Left ventricle myocardium inferior (tissue), 1 donor: ENCODE measurements at regions not wholly inside any gene's neighbourhood (a gene's known extent, or its start where the extent isn't known, plus 50 kb on each side); places are given as distances from the start of the nearest gene placed in this dataset.

Experiments used
- DNase-seq: peaks from one replicate; pipeline ENCODE4 v3.0.0-alpha.2; 2020
- H3K27ac ChIP-seq: fragments of 200-600 bp; replicated peaks from 2 replicates; pipeline ENCODE4 v1.8.0; 2021
- H3K27me3 ChIP-seq: fragments of 200-600 bp; 2 replicates; pipeline ENCODE4 v1.8.0; 2021; ENCODE audit warnings: low read depth
- H3K36me3 ChIP-seq: fragments of 200-600 bp; 2 replicates; pipeline ENCODE4 v1.8.0; 2021
- H3K4me1 ChIP-seq: fragments of 200-600 bp; 2 replicates; pipeline ENCODE4 v1.8.0; 2021
- H3K4me3 ChIP-seq: fragments of 200-600 bp; 2 replicates; pipeline ENCODE4 v1.8.0; 2021; ENCODE audit warnings: mild to moderate bottlenecking, moderate library complexity
- H3K9me3 ChIP-seq: fragments of 200-600 bp; replicated peaks from 2 replicates; pipeline ENCODE4 v1.8.0; 2021
- intact Hi-C: fragments of 100-400 bp; cut with micrococcal nuclease; formaldehyde crosslinking; loops from one replicate; pipeline ENCODE4 v1.11.0; 2022
- TF ChIP-seq, protein P1 (sequence below): fragments of 200-600 bp; IDR thresholded peaks from 2 replicates; pipeline ENCODE4 v1.8.0; 2021; ENCODE audit warnings: antibody characterized with exemption, mild to moderate bottlenecking, borderline replicate concordance
- donor health status: DM: no; HTN: yes; CAD: no; lungs with severe emphysema.

DNA sequence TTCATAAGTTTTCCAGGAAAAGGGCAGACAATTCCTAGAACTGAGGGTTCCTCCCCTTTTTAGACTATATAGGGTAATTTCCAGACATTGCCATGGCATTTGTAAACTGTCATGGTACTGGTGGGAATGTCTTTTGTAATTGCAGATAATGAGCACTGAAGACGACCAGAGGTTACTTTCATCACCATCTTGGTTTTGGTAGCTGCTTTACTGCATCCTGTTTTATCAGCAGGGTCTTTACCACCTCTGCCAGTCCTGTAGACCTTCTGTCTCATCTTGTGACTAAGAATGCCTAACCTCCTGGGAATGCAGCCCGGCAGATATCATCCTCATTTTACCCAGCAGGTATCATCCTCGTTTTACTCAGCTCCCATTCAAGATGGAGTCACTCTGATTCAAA lies 583.9 kb upstream of the KLHL29 start:
- Histone ChIP-seq H3K27ac (no peak overlapping the region), H3K9me3 (peaks cover 20% of the 10 kb centered on the region), H3K27me3 (peaks cover 13% of the 10 kb centered on the region), H3K4me1 (no peaks in the 10 kb centered on the region), H3K36me3 (no peaks in the 10 kb centered on the region), H3K4me3 (no peak overlapping the region)
- no peak for DNase-seq
- intact Hi-C loops = no loop called here
- TF ChIP-seq, protein P1, sequence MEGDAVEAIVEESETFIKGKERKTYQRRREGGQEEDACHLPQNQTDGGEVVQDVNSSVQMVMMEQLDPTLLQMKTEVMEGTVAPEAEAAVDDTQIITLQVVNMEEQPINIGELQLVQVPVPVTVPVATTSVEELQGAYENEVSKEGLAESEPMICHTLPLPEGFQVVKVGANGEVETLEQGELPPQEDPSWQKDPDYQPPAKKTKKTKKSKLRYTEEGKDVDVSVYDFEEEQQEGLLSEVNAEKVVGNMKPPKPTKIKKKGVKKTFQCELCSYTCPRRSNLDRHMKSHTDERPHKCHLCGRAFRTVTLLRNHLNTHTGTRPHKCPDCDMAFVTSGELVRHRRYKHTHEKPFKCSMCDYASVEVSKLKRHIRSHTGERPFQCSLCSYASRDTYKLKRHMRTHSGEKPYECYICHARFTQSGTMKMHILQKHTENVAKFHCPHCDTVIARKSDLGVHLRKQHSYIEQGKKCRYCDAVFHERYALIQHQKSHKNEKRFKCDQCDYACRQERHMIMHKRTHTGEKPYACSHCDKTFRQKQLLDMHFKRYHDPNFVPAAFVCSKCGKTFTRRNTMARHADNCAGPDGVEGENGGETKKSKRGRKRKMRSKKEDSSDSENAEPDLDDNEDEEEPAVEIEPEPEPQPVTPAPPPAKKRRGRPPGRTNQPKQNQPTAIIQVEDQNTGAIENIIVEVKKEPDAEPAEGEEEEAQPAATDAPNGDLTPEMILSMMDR = no peak

DNA sequence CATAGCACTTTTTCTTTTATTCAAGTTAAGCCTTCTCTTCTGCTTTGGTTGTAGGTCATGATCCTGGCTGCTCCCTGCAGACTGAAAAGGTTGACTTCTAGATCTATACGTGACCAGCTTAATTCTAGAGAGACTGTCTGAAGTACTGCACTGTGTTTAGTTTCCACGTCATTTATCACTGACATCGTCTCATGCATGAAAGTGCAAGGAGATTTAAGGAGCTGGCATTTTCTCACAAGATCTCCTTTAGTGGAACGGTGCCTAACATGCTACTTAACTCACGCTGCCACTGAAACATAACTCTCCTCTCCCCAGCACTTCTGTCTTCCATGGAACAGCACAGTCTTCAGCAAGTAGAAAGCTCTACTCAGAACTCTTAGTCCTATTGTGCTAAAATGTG lies 583.0 kb upstream of the KLHL29 start:
- H3K4me1 ChIP-seq = no peaks in the 10 kb centered on the region

DNA sequence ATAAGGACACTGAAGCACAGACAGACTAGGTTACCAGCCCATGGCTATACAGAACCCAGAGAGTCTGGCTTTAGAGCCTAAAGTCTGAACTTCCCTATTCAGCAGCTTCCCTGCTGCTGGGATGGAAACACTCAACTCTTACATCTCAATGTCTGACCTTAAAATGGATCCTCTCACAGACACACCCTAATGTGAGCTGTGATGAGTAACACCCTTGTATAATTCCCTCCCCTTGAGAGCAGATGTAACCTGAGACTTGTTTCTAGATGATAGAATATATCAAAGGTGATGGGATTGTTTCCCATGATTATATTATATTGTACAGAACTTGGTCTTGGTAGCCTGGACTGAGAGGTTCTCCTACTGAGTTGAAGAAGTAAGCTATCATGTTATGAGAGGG lies 577.1 kb upstream of the KLHL29 start:
- H3K4me1 ChIP-seq = no peaks in the 10 kb centered on the region
- H3K9me3 ChIP-seq = peaks cover 30% of the 10 kb centered on the region
- intact Hi-C loops = no loop called here
- no peaks in the 10 kb centered on the region for H3K27me3 ChIP-seq
- no peak for DNase-seq
- H3K27ac ChIP-seq = no peak overlapping the region
- H3K4me3 ChIP-seq = no peak overlapping the region
- TF ChIP-seq, protein P1 = no peak
- H3K36me3 ChIP-seq = no peaks in the 10 kb centered on the region

More for the DNA sequence above, 583.0 kb upstream of the KLHL29 start:
- intact Hi-C loops = no loop called here
- Histone ChIP-seq H3K27ac (no peak overlapping the region), H3K36me3 (no peaks in the 10 kb centered on the region), H3K9me3 (peaks cover 24% of the 10 kb centered on the region), H3K4me3 (no peak overlapping the region), H3K27me3 (peaks cover 13% of the 10 kb centered on the region)
- TF ChIP-seq, protein P1 = no peak
- DNase-seq = no peak

DNA sequence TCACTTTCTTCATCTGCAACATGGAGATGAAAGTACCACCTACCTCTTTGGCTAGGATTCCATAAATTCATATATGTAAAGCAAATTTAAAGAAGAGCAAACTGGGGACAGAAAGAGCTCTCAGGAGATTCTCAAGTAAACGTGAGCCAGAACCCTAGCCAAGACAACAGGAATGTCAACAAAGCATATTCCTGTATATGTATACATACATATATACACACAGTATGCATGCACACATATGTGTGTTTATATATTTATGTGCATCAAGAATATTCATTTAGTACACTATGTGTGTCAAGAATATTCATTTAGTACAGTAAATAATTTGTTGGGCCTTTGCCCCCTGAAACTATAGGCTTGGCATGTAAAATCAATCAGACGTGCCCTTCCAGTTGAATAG lies 574.4 kb upstream of the KLHL29 start:
- no peaks in the 10 kb centered on the region for H3K27me3 ChIP-seq
- peaks cover 13% of the 10 kb centered on the region for H3K9me3 ChIP-seq
- no peak overlapping the region for H3K4me3 ChIP-seq
- no peak overlapping the region for H3K27ac ChIP-seq
- DNase-seq = no peak
- H3K36me3 ChIP-seq = no peaks in the 10 kb centered on the region
- TF ChIP-seq, protein P1 = no peak
- intact Hi-C loops = no loop called here
- H3K4me1 ChIP-seq = no peaks in the 10 kb centered on the region

DNA sequence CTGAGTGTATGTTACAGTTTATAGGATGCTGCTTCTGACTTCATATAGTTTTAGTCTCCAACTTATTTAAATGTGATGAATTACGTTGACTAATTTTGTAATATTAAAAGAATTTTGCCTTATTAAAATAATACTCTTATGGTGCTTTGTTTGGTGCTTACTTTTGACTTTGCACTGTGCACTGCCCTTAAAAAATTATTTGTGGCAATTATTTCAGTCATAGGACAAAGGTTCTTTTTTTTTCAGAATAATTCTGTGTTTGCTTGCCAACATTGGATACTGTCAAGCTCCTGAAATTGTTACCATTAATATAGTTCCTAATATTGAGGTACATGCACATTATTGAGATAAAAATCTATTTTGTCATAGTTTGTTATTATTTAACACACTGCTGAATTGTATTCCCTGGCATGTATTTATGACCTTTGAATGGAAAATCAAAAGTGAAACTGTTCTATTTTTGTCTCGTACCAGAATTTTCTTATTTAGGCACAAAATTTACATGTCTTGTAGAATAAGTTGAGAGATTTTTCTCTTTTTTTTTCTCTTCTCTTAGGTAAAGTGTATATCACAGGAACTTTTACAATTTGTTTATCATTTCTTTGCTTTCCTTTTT lies 572.8 kb upstream of the KLHL29 start:
- intact Hi-C loops = no loop called here
- Histone ChIP-seq H3K9me3 (peaks cover 3% of the 10 kb centered on the region), H3K4me3 (no peak overlapping the region), H3K36me3 (no peaks in the 10 kb centered on the region), H3K27ac (no peak overlapping the region), H3K27me3 (peaks cover 2% of the 10 kb centered on the region), H3K4me1 (no peaks in the 10 kb centered on the region)
- TF ChIP-seq, protein P1 = no peak
- no peak for DNase-seq
